HG03064 (cell line): ENCODE measurements at regions not wholly inside any gene's neighbourhood (a gene's known extent, or its start where the extent isn't known, plus 50 kb on each side); places are given as distances from the start of the nearest gene placed in this dataset.
"Not testable (repeated sequence)": the region's sequence is repeated elsewhere in the genome, so short reads cannot be mapped to it uniquely, and the experiment has no call there.

Experiments
- ATAC-seq: cut with Tn5 transposase; IDR thresholded peaks from one replicate; pipeline ENCODE4 v1.9.1; 2021; ENCODE audit warnings: low read depth; ENCODE audit not compliant: unreplicated experiment

DNA sequence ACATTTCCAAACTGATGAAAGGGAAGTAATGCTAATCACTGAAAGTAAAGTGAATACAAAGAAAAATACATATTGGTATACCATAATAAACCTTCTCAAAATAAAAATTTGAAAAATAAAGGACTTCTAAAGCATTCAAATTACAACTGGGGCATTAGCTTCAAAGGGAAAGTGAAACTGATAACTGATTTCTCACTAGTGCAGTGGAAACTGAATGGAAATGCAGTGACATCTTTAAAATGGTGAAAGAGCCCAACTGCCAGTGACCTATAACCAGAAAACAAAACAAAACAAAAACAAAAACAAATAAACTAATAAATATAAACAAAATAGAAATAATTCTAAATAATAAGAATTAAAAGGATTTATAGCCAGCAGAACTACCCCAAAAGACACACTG lies 297.5 kb upstream of the GRIN3A start:
- ATAC-seq: no peak

DNA sequence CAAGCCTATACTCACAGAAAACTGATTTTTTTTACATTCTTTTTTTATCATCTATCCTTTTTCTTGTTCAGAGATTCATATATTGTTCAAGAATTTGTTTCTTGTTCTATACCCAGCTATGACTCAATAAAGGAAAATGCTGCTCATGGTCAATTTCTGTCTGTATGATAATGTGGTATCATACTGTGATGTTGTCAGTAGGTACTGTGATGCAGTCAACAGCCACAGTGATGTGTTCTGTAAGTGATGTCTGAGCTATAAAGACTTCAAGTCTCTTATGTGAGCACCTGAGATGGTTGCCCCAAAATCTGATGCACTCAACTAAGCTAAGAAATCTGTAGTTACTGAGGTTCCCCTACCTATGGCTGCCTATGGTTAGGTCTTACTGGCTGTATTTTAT lies 294.2 kb upstream of the GRIN3A start:
- ATAC-seq: no peak

DNA sequence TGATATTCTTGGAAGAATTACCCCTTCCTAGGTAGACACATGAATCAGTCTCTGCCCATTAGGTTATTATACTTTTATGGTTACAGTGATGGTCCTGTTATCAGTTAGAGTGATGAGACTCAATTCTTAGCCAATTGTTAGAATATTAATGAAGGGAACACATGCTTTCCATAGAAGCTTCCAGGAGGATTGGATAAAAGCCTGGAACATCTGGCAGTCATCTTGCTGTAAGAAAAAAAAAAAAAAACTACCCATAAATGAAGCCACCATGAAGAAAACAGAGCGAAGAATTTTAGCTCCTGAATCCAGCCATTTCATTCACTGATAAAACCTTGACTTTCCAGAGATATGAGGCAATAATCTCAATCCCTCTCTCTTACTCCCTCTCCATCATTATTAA lies 262.5 kb upstream of the GRIN3A start:
- ATAC-seq: no peak

DNA sequence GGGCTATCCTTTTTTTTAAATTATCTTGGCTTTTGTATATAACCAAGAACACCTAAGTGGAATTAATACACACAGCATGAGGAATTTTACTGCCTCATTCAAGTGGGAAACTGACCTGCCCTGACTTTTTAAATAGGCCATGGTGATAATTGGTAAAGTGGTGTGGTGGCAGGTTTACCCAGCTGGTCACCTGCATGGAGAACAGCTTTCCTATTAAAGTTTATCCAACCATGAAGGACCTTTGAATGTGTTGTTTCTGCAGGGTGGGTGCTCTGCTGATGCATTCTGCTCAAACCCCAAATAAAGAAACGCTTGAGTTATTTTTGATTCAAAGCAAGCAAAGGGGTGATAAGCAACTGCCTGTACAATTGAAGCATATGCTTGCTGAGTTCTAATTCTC lies 261.0 kb upstream of the GRIN3A start:
- ATAC-seq: no peak

DNA sequence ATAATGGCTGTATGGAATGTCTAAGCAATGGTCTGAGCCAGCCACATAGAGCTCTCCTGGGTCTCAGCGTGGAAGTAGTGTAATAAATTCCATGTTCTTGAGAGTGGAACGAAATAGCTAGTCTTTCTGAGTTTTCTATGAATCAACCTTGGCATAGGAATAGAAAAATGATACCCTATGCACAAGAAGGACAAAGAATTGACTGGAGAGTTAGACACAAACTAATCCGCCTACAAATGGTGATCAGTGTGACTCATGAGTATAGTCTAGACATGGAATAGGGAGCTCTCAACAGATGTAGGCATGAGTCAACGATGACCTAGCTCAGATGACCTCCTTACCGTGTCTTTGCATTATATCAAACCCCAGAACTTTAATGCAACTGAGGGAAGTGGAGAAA lies 256.8 kb upstream of the GRIN3A start:
- no peak for ATAC-seq

DNA sequence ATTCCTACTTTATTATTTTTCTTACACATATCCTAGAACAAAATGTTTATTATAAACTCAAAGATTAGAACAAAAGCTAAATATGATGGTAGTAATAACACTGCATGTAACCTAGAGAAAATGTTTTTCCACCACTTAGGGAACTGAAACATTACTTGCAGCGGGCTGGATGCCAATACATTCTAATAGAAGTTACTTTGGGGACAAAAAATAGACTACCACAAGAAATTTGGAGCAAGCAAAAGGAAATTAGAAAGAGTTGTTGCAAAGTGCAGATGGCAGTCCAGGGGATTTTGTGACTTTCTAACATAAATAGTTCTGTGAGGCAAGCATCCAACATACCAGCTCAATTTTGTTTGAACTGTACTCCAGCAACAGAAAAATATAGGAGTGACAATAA lies 255.3 kb upstream of the GRIN3A start:
- ATAC-seq: no peak

DNA sequence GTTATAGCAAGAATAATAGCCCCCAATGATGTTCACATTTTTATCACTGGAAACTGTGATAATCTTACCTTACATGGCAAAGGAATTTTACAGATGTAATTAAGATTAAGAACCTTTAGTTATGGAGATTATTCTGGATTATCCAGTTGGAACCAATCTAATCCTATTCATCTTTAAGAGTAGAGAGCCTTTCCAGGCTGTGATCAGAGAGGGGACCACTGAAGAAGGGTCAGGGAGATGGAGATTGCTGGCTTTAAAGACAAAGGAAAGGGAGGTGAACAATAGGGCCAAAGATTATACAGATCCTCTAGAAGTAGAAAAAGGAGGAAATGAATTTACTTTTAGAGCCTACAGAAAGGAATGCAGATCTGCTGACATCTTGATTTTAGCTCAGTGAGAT lies 253.5 kb upstream of the GRIN3A start:
- no peak for ATAC-seq

DNA sequence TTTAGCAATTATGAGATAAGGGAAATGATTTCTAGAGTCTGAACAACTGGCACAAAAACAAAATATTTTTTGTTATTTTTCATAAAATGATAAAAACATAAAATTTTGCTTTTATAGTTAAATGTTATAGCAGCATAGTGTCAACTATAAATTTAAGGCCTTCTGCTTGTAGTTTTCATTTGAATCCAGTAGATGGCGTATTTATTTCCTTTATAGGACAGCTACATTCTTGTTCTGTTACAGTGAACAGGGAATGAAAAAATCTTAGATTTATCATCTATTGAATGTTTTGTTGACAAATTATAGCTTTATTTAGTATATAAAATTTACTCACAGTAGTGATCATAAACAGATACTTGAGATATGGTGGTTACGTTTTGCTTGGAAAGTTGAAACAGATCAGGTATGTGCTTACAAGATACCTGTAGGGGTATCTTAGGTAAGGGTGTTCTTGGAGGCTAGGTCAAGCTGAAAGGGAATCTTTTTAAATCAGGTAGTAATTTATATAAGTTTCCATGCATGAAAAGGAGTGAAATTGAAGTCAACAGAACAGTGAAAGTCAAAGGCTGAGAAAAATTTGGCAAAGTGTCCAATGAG lies 239.3 kb upstream of the GRIN3A start:
- ATAC-seq: peak; percentile 75

DNA sequence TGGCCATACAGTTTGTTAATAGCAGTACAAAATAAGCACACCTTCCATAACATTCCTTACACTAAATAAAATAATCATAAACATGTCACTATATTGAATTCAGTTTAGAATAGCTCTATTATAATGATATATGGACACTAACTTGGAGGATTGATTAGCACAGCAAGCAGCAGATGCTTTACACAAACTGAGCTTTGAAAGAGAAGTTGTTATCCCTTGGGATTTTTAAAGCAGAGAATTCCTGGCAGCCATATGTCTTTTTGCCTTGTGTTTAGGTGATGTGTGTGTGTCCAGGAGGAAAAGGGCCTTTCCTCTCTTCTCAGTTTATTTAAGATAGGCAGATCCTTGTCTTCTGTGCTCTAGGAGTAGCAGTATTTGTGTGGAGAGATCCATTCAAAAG lies 232.2 kb upstream of the GRIN3A start:
- ATAC-seq: no peak

DNA sequence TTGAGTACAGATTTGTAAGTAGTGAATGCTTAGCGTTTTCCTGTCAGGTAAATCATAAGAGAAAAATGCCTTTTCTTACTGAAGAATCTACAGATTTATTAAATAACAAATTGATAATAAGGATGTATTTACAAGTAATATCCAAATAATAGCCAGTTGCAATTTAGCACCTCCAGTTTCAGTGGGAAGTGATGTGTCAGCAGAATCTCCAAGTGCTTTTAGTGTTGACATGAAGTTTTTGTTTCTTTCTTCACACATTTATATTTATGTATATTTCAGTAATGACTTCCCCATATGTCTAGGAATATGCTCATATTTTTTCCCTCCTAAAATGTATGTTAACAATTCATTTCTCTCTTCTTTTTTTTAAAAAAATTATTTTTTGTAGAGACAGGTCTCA lies 229.9 kb upstream of the GRIN3A start:
- ATAC-seq: no peak

DNA sequence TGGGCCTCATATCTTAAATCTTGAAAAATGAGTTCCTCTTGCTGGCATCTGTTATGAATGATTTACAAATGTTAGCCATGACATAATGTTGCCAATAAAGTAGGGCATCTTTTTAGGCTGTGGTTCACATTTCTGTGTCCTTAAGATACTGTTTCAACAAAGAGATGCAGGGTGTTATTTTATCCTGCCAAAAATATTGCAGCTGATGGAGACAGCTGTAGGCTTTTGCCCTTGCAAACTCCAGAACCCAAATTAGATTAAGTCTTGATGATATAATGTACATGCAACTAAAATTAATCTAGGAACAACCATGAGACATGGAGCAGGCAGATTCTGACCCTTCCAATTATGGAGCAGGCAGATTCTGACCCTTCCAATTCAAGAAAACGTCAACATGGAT lies 228.2 kb upstream of the GRIN3A start:
- no peak for ATAC-seq

DNA sequence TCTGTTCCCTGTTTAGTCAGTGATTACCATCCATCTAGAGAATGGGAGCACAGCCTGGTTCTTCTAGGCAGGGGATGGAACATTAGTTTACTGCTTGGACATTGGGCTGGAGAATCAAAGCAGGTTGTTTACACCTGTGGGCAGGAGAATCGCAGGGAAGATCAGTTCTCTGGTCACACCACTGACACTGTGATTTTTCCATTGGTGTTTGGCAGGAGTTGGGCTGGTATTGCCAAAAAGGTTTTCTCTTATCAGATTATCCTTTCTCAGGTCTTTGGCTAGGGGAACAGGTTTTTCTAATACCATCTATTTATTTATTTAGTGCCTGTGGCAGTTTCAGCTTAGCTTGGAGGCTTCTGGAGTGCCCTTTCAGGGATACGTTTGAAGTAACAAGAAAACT lies 219.3 kb upstream of the GRIN3A start:
- ATAC-seq: no peak

DNA sequence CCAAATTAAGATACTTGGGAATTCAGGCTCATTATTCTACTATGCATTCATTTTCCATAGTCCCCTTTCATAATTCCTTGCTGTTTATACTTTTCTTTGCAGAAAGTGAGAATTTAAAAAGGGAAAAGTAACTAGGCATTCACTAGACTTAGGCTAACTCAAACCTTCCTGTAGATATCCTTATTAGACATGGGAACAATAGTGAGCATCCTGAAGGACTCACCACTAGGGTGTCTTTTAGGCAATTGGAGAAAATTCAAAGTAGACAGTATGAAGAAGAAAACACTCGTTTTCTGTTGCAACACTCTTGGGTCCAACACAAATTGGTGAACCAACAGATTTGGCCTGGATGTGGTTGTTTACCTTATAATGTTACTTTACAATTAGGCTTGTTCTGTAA lies 213.2 kb upstream of the GRIN3A start:
- ATAC-seq: no peak

DNA sequence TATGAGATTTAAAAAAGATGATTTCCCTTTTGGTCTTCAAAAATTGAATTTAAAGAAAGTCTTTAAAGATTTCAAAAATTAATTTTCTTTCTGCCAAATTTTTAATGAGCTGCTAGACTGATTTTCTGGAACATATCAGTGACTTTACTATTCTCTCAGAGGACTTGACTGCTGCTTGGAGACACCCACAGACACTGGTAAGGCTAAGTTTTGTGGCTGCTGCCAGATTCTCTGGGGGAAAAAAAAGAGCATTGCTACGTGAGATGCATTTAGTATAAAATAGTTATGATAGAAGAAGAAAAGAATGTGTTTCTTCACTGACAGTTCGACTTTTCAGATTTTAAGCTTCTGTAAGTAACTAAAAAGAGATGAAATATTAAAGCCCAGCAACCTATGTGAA lies 193.3 kb upstream of the GRIN3A start:
- ATAC-seq: no peak

DNA sequence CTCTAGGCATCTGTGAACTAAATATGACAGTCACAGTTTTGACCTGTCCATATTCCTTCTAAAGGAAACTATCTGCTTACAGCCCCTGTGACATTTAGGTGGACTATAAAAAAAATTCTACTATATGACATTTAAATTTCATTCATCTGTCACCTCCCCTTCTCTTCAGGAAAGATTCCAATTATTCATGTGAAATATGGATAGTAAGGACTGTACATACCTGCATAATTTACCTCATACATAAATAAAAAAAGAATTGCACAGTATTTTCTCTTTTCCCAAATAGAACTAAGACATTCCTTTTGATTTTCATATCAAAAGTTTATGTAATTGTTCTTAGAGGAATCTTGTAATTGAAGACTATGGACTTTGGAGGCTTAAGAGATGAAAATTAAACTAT lies 192.3 kb upstream of the GRIN3A start:
- no peak for ATAC-seq

DNA sequence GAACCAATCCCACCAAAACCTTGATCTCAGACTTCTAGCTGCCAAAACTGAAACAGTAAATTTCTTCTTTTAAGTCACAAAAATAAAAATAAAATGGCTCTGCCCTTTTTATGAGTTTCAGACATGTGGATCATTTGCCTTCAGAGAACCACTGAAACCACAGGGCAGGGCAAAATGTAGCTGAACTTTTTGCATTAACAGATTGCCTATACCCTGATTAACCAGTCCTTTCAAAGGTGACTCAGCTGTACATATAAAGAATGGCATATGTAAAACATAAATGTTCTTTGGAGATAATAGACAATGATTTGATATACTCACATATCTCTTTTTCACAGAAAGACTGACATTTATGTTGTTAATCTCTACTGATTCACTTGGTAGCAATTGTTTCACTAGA lies 187.1 kb upstream of the GRIN3A start:
- ATAC-seq: no peak

DNA sequence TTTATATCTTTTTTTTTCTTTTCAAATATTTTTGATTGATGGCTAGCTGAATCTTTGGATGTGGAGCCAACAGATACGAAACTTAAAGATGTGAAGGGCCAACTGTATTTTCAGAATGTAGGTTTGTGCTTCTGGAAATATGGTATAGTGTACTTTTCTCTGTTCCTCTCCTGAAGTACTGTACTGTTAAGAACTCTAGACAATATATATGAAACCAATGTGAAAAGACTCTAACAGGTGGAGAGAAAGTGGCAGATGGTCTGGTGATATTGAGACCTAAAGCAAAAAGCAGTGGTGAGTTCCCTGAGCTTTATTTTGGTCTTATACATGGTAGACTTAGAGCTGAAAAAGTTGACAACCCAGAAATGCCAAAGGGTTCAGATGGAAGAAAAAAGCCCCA lies 185.0 kb upstream of the GRIN3A start:
- ATAC-seq: no peak

DNA sequence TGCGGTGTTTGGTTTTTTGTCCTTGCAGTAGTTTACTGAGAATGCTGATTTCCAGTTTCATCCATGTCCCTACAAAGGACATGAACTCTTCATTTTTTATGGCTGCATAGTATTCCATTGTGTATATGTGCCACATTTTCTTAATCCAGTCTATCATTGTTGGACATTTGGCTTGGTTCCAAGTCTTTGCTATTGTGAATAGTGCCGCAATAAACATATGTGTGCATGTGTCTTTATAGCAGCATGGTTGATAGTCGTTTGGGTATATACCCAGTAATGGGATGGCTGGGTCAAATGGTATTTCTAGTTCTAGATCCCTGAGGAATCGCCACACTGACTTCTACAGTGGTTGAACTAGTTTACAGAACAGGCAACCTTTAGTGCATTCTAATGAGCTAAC lies 178.5 kb upstream of the GRIN3A start:
- ATAC-seq: not testable (repeated sequence)

DNA sequence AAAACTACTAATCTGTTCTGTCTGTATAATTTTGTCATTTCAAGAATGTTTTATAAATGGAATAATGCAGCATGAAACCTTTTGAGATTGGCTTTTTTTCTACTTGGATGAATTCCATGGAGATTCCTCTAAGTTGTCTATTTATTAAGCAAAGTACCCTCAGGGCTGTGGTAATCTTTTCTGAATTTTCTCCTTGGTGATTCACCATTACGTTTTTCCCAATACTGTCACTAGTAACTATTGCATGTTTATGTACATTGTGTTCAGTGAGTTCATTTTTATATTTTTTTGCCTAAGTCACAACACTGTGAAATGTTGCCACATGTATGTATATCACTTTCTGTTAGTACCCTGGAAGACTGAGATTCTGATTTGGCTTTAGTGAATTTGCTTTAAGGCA lies 177.0 kb upstream of the GRIN3A start:
- no peak for ATAC-seq

DNA sequence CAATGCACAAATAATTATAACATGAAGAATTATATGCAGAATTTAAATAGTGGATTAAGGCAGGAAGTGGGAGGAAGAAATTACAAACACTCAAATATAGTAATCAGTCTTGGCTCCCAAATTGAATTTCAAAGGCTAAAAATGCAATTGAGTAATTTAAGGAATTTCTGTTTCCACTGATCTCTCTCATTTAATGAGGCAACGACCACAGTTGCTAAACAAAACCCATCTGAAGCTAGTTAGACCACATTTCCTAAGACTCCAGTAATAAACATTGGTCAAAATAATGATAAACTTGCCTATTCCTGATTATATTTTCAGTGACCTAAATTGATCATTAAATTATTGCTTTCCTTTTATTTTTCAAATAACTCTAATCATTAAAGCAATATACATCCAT lies 174.3 kb upstream of the GRIN3A start:
- no peak for ATAC-seq

DNA sequence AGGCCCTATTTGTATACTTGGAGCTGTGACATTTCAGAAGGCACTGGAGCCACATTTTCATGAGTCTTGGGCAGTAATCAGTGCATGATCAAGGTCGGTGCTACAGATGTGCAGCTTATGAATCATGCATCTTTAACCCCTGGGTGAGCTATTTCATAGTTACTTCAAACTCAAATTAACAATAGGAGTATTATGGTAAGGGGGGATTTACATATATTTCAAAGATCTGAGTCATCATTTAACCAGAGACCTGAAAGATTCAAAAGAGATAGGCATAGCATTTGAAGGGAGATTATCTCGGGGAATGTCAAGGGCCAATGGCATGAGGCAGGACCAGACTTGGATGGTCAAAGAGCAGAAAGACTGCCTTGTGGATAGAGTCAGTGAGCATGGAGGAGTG lies 169.0 kb upstream of the GRIN3A start:
- ATAC-seq: no peak

DNA sequence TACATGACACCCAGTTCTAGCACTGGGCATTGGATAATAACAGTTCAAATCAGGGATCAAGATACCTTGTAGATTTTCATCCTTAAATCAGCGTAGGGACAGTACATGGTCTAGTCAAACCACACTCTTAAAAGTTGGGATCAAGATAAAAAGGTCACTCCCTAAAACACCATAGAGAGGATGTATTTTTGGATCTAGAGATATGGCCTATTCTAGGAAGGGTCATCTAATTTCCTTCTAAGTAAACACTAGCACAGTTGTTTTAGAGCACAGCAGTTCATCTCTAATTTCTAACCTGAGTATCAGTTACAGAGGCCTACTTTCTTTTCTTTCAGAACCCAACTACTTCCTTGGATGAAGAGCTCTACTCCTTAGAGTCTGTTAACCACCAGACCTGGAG lies 166.4 kb upstream of the GRIN3A start:
- no peak for ATAC-seq

DNA sequence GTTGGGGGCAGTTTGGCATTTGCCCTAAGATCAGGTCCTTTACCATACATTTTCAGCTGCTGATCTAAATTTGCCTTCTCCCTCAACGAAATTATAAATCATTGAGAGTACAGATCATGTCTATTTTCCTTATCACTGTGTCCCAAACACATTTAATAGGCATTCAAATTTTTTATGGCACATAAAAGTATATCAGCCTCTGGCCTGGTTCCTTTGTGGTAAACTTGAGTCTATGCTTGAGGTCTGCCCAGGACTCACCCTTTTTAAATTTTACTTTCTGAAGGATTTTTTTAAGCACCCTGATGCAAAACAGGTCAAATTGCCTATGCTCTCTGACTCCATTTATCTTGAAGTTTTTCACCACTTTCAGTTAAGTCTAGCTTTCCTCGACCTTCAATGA lies 163.6 kb upstream of the GRIN3A start:
- no peak for ATAC-seq
